A549 (cell line): ENCODE measurements at regions not wholly inside any gene's neighbourhood (a gene's known extent, or its start where the extent isn't known, plus 50 kb on each side); places are given as distances from the start of the nearest gene placed in this dataset.
A peak's percentile ranks its signal among the peaks of the same experiment; 100 is the strongest.

Experiments used
- ATAC-seq, 2 experiments: fragments of 200-7000 bp in 1 of 2; fragments of >200 bp in 1 of 2; cut with Nextera tagmentation in 1 of 2; cut with Tn5 transposase in 1 of 2; 3 replicates each; pipeline versions ENCODE4 v1.8.0 to v1.9.1; 2018 to 2020; ENCODE audit warnings: mild to moderate bottlenecking in 1 of 2, moderate library complexity in 1 of 2
- CTCF ChIA-PET: fragments of 300-600 bp; sonication (Branson Sonifier 250); formaldehyde crosslinking; extraction: SDS; loops from one replicate; lab custom pipeline; 2021; ENCODE audit warnings: antibody characterized with exemption, inconsistent platforms; lab: Yijun Ruan, JAX
- POLR2A ChIA-PET: fragments of 350-600 bp; formaldehyde crosslinking; extraction: SDS; loops from one replicate; lab custom pipeline; 2021; ENCODE audit warnings: antibody characterized with exemption, inconsistent platforms; lab: Yijun Ruan, JAX
- DNase-seq, 2 experiments: peaks; one replicate each; pipeline versions ENCODE4 v3.0.0 to v3.0.0-alpha.2; 2011 to 2016; ENCODE audit warnings: low read depth in 1 of 2, low spot score in 1 of 2
- FAIRE-seq: peaks from 2 replicates; lab custom pipeline; 2011; peaks lifted over from hg19 to GRCh38; lab: Jason Lieb, UNC
- H3K27ac ChIP-seq, 2 experiments: fragments of >200 bp; sonication (Bioruptor Twin); formaldehyde crosslinking; 3 replicates each; pipeline ENCODE4 v1.5.1; 2016 to 2017
- H3K4me1 ChIP-seq: fragments of >200 bp; sonication (Bioruptor Twin); formaldehyde crosslinking; 3 replicates; pipeline ENCODE4 v1.6.1; 2016
- H3K4me2 ChIP-seq: fragments of >200 bp; sonication (Bioruptor Twin); formaldehyde crosslinking; 3 replicates; pipeline ENCODE4 v1.6.1; 2016
- H3K4me3 ChIP-seq: fragments of >200 bp; sonication (Bioruptor Twin); formaldehyde crosslinking; 3 replicates; pipeline ENCODE4 v1.5.1; 2016
- H3K9me3 ChIP-seq: fragments of >200 bp; sonication (Bioruptor Twin); formaldehyde crosslinking; 3 replicates; pipeline ENCODE4 v1.6.1; 2016
- BHLHE40 ChIP-seq: IDR thresholded peaks from 2 replicates; pipeline ENCODE4 v1.6.1; 2012; ENCODE audit warnings: low read depth, low read length, inconsistent platforms
- CEBPB ChIP-seq, 2 experiments: fragments of >200 bp in 1 of 2; sonication (Bioruptor Twin) in 1 of 2; formaldehyde crosslinking in 1 of 2; IDR thresholded peaks; 2 replicates each; pipeline ENCODE4 v1.6.1; 2012 to 2016
- CHD4 ChIP-seq: fragments of 200-600 bp; sonication (generic); IDR thresholded peaks from 2 replicates; pipeline ENCODE4 v1.6.1; 2016; ENCODE audit warnings: antibody characterized with exemption, mild to moderate bottlenecking, borderline replicate concordance
- EHF ChIP-seq: fragments of 250-450 bp; sonication (Bioruptor Pico); IDR thresholded peaks from 2 replicates; pipeline ENCODE4 v1.5.0; 2020; ENCODE audit warnings: mild to moderate bottlenecking
- EP300 ChIP-seq, 2 experiments: fragments of >200 bp; sonication (Bioruptor Twin); formaldehyde crosslinking; IDR thresholded peaks; 2 replicates in 1 of 2; 3 replicates in 1 of 2; pipeline ENCODE4 v1.6.1; 2016 to 2017
- HDAC2 ChIP-seq: fragments of 200-600 bp; sonication (generic); IDR thresholded peaks from 2 replicates; pipeline ENCODE4 v1.6.1; 2016
- HEYL ChIP-seq: fragments of 250-450 bp; sonication (Bioruptor Pico); IDR thresholded peaks from 2 replicates; pipeline ENCODE4 v1.8.0; 2021; ENCODE audit warnings: mild to moderate bottlenecking, moderate library complexity
- HOXB13 ChIP-seq: fragments of 250-450 bp; sonication (Bioruptor Pico); IDR thresholded peaks from 2 replicates; pipeline ENCODE4 v1.5.0; 2020; ENCODE audit warnings: low read depth, mild to moderate bottlenecking, moderate library complexity
- HOXB5 ChIP-seq: fragments of 250-450 bp; sonication (Bioruptor Pico); IDR thresholded peaks from 2 replicates; pipeline ENCODE4 v1.5.0; 2020; ENCODE audit warnings: mild to moderate bottlenecking, moderate library complexity
- JUN ChIP-seq, 2 experiments: fragments of >200 bp; sonication (Bioruptor Twin); formaldehyde crosslinking; IDR thresholded peaks; 2 replicates in 1 of 2; 3 replicates in 1 of 2; pipeline ENCODE4 v1.6.1; 2016 to 2017
- KDM1A ChIP-seq: fragments of 200-600 bp; sonication (generic); IDR thresholded peaks from 2 replicates; pipeline ENCODE4 v1.6.1; 2016; ENCODE audit warnings: low read depth, mild to moderate bottlenecking
- MAFK ChIP-seq: fragments of 450-650 bp; IDR thresholded peaks from 2 replicates; pipeline ENCODE4 v1.6.1; 2014; ENCODE audit not compliant: partially characterized antibody
- NFE2L2 ChIP-seq: fragments of 150-350 bp; conservative IDR thresholded peaks from 2 replicates; pipeline ENCODE4 v1.6.1; 2014; ENCODE audit warnings: low read length
- RNF2 ChIP-seq: fragments of 200-600 bp; sonication (generic); IDR thresholded peaks from 2 replicates; pipeline ENCODE4 v1.6.1; 2016; ENCODE audit warnings: low read depth, mild to moderate bottlenecking, antibody characterized with exemption, moderate library complexity, borderline replicate concordance
- SMC3 ChIP-seq: fragments of >200 bp; sonication (Bioruptor Twin); formaldehyde crosslinking; IDR thresholded peaks from 3 replicates; pipeline ENCODE4 v1.6.1; 2018; ENCODE audit warnings: inconsistent platforms
- SREBF2 ChIP-seq: fragments of 450-650 bp; IDR thresholded peaks from 2 replicates; pipeline ENCODE4 v1.6.1; 2014; ENCODE audit warnings: mild to moderate bottlenecking, moderate library complexity
- TFCP2L1 ChIP-seq: fragments of 250-450 bp; sonication (Bioruptor Pico); IDR thresholded peaks from 2 replicates; pipeline ENCODE4 v1.5.0; 2021; ENCODE audit warnings: mild to moderate bottlenecking
- ZC3H11A ChIP-seq: fragments of 450-650 bp; IDR thresholded peaks from 2 replicates; pipeline ENCODE4 v1.6.1; 2014; ENCODE audit warnings: antibody characterized with exemption, mild to moderate bottlenecking
- ZNF302 ChIP-seq: fragments of 250-450 bp; sonication (Bioruptor Pico); IDR thresholded peaks from 2 replicates; pipeline ENCODE4 v1.9.0; 2021; ENCODE audit warnings: inconsistent platforms, mild to moderate bottlenecking, moderate library complexity
- ZSCAN20 ChIP-seq: fragments of 250-450 bp; sonication (Bioruptor Pico); IDR thresholded peaks from 2 replicates; pipeline ENCODE4 v1.8.0; 2022; ENCODE audit warnings: mild to moderate bottlenecking, moderate library complexity
- WGBS: methylation state at CpG from one replicate; pipeline ENCODE4 v1.1.6; 2017; ENCODE audit errors: missing lambda C conversion rate; 5-methylcytosine and 5-hydroxymethylcytosine counted together
- TF ChIP-seq, protein P1 (sequence below): IDR thresholded peaks from 2 replicates; pipeline ENCODE4 v1.6.1; 2012
- TF ChIP-seq, protein P2 (sequence below): fragments of >200 bp; sonication (Bioruptor Twin); formaldehyde crosslinking; IDR thresholded peaks from 3 replicates; pipeline ENCODE4 v1.5.1; 2016
- TF ChIP-seq, protein P3 (sequence below): fragments of 450-650 bp; IDR thresholded peaks from 2 replicates; pipeline ENCODE4 v1.6.1; 2014; ENCODE audit warnings: antibody characterized with exemption
- TF ChIP-seq, protein P4 (sequence below): fragments of >200 bp; sonication (Bioruptor Twin); formaldehyde crosslinking; IDR thresholded peaks from 3 replicates; pipeline ENCODE4 v1.6.1; 2016

DNA sequence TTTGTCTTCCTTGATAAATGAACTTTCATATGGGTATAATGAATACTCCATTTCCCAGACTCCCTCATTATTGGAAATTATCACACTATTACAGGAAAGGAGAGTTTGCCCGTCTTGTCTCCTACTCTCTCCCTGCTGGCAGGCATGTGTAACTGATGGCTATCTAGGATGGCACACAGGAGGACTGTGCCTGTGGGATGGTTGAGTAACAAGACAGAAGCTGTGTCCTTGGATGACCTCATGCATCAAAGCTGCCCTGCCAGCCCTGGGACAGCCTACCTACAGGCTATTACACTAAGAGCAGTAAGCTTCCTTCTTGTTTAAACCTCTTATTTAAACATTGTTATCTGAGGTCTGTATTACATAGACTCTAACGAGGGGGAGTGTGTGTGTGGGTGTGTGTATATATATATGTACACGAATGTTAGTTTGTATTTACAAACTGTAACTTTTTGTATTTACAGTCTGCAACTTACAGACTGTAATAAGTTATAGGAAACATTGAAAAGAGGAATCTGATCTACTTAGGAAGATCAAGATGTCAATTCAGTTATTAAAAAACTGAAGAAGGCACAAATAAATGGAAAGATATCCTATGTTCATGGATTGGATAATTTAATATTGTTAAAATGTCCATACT, 247.6 kb upstream of the ACO1 start:
- Histone ChIP-seq H3K9me3 (no peaks in the 10 kb centered on the region), H3K4me1 (no peaks in the 10 kb centered on the region), H3K27ac (no peak overlapping the region), H3K4me3 (no peak overlapping the region)
- WGBS = 4% methylated on average over 3 of the region's 3 CpGs
- CTCF ChIA-PET = no interaction called here
- DNase-seq = peak in 1 of 2 experiments; percentile 16
- TF ChIP-seq, protein P1, sequence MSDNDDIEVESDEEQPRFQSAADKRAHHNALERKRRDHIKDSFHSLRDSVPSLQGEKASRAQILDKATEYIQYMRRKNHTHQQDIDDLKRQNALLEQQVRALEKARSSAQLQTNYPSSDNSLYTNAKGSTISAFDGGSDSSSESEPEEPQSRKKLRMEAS = no peak
- TF ChIP-seq, protein P2, sequence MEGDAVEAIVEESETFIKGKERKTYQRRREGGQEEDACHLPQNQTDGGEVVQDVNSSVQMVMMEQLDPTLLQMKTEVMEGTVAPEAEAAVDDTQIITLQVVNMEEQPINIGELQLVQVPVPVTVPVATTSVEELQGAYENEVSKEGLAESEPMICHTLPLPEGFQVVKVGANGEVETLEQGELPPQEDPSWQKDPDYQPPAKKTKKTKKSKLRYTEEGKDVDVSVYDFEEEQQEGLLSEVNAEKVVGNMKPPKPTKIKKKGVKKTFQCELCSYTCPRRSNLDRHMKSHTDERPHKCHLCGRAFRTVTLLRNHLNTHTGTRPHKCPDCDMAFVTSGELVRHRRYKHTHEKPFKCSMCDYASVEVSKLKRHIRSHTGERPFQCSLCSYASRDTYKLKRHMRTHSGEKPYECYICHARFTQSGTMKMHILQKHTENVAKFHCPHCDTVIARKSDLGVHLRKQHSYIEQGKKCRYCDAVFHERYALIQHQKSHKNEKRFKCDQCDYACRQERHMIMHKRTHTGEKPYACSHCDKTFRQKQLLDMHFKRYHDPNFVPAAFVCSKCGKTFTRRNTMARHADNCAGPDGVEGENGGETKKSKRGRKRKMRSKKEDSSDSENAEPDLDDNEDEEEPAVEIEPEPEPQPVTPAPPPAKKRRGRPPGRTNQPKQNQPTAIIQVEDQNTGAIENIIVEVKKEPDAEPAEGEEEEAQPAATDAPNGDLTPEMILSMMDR = no peak
- TF ChIP-seq BHLHE40 (no peak), CEBPB (IDR thresholded peaks at IDR 0.05) (no peak), ZNF302 (CRISPR knock-in tag) (no peak), MAFK (no peak), ZSCAN20 (no peak), HDAC2 (no peak), SREBF2 (no peak), HOXB5 (no peak), HEYL (CRISPR knock-in tag) (no peak), EHF (CRISPR knock-in tag) (no peak), CHD4 (no peak)
- TF ChIP-seq, all 56 proteins: peak for 0
- no peak overlapping the region for H3K4me2 ChIP-seq
- ATAC-seq (peak; percentile 61 to 68; a peak in 3 of 6 replicates), FAIRE-seq (no peak)
- POLR2A ChIA-PET = no interaction called here

DNA sequence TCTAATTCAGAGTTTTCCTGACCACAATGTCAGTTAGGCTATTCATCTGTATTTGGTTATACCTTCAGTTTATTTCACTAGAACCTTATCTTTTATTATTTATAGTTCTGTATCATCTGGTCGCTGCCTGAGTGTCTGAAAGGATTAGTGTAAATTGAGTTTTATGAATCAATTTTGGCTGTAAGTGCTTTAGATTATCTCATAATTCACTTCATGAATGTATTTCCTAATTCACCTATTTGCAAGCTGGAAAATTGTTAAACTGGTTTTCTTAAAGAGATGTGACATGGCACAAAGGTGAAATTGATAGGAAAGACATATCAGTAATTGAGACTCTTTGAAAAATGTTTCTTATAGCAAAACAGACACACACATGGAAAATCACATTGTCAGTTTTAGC, 242.4 kb upstream of the ACO1 start:
- Histone ChIP-seq H3K4me1 (no peaks in the 10 kb centered on the region), H3K4me2 (no peak overlapping the region), H3K27ac (no peak overlapping the region), H3K9me3 (no peaks in the 10 kb centered on the region), H3K4me3 (no peak overlapping the region)
- WGBS = 0% methylated on average over 1 of the region's 1 CpG
- no peak for TF ChIP-seq MAFK
- no peak for TF ChIP-seq NFE2L2
- no peak for TF ChIP-seq CHD4
- no peak for TF ChIP-seq RNF2
- no peak for TF ChIP-seq HOXB13 (CRISPR knock-in tag)
- TF ChIP-seq SMC3 = no peak
- TF ChIP-seq SREBF2 = no peak
- TF ChIP-seq ZC3H11A = no peak
- TF ChIP-seq, protein P3, sequence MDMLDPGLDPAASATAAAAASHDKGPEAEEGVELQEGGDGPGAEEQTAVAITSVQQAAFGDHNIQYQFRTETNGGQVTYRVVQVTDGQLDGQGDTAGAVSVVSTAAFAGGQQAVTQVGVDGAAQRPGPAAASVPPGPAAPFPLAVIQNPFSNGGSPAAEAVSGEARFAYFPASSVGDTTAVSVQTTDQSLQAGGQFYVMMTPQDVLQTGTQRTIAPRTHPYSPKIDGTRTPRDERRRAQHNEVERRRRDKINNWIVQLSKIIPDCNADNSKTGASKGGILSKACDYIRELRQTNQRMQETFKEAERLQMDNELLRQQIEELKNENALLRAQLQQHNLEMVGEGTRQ = no peak
- no peak for TF ChIP-seq EP300 (IDR thresholded peaks at IDR 0.05)
- TF ChIP-seq, protein P4, sequence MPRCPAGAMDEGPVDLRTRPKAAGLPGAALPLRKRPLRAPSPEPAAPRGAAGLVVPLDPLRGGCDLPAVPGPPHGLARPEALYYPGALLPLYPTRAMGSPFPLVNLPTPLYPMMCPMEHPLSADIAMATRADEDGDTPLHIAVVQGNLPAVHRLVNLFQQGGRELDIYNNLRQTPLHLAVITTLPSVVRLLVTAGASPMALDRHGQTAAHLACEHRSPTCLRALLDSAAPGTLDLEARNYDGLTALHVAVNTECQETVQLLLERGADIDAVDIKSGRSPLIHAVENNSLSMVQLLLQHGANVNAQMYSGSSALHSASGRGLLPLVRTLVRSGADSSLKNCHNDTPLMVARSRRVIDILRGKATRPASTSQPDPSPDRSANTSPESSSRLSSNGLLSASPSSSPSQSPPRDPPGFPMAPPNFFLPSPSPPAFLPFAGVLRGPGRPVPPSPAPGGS = no peak
- TF ChIP-seq TFCP2L1 (CRISPR knock-in tag) = no peak
- no peak for TF ChIP-seq JUN (IDR thresholded peaks at IDR 0.05)
- TF ChIP-seq KDM1A = no peak
- DNase-seq (no peak), FAIRE-seq (no peak), ATAC-seq (no peak)
- POLR2A ChIA-PET = no interaction called here
- CTCF ChIA-PET = interaction anchor here (1.2 kb wide), 1 partner anchor 14 kb away, joined by 3 read pairs; no protein-coding TSS in a partner anchor
